HCT116 (cell line): ENCODE measurements at regions not wholly inside any gene's neighbourhood (a gene's known extent, or its start where the extent isn't known, plus 50 kb on each side); places are given as distances from the start of the nearest gene placed in this dataset.

Experiments used
- ATAC-seq: fragments of 200-7000 bp; cut with Tn5 transposase; 2 replicates; pipeline ENCODE4 v1.9.1; 2020; ENCODE audit warnings: mild to moderate bottlenecking, moderate library complexity
- BruUV-seq: library from RNA; stranded (reverse); fragments of 400-500 nt; replicated peaks from 2 replicates; lab custom pipeline; 2021; lab: Mats Ljungman, UMichigan
- CTCF ChIA-PET: fragments of 300-600 bp; sonication (Branson Sonifier 250); formaldehyde crosslinking; loops from one replicate; lab custom pipeline; 2021; ENCODE audit warnings: antibody characterized with exemption; lab: Charles Lee
- POLR2A ChIA-PET: fragments of 300-600, 350-600 bp; sonication (Branson Sonifier 250); formaldehyde crosslinking; loops from one replicate; lab custom pipeline; 2021; ENCODE audit warnings: antibody characterized with exemption; lab: Charles Lee
- RAD21 ChIA-PET, 2 experiments: fragments of 300-600 bp; sonication (Branson Sonifier 250); formaldehyde crosslinking; loops; one replicate each; lab custom pipeline; 2023; ENCODE audit warnings: low total read pairs in 2 of 2; ENCODE audit not compliant: uncharacterized antibody in 2 of 2, unreplicated experiment in 2 of 2, low non-redundant PET in 1 of 2; lab: Charles Lee
- DNase-seq: peaks from one replicate; pipeline ENCODE4 v3.0.0-alpha.2; 2010; ENCODE audit warnings: low read depth, low spot score
- H2AFZ ChIP-seq: fragments of 200-600 bp; shearing (Covaris generic), sonication (generic); 2 replicates; pipeline ENCODE4 v1.6.1; 2017; ENCODE audit warnings: low read depth, mixed run types, mixed read lengths, antibody characterized with exemption, low read length; ENCODE audit not compliant: poor library complexity, severe bottlenecking
- H3K27ac ChIP-seq: 2 replicates; pipeline ENCODE4 v1.5.1; 2012; ENCODE audit warnings: low read depth, low read length
- H3K27me3 ChIP-seq: fragments of 200-600 bp; sonication (generic); 2 replicates; pipeline ENCODE4 v1.6.1; 2016; ENCODE audit warnings: mixed run types, low read length, mixed read lengths; ENCODE audit not compliant: insufficient read depth
- H3K36me3 ChIP-seq, 2 experiments: fragments of 200-500 bp in 1 of 2; fragments of 200-600 bp in 1 of 2; sonication (Bioruptor generic) in 1 of 2; sonication (generic) in 1 of 2; 2 replicates each; pipeline versions ENCODE4 v1.5.1 to v1.6.1; 2014 to 2016; ENCODE audit warnings: low read length in 2 of 2, inconsistent platforms in 1 of 2, mixed read lengths in 1 of 2, mixed run types in 1 of 2; ENCODE audit not compliant: insufficient read depth in 2 of 2, control insufficient read depth in 1 of 2
- H3K4me1 ChIP-seq, 2 experiments: fragments of 200-600 bp in 1 of 2; sonication (generic) in 1 of 2; 2 replicates each; pipeline versions ENCODE4 v1.5.1 to v1.6.1; 2012 to 2017; ENCODE audit warnings: low read length in 2 of 2, inconsistent platforms in 1 of 2, mild to moderate bottlenecking in 1 of 2, mixed read lengths in 1 of 2, mixed run types in 1 of 2, moderate library complexity in 1 of 2; ENCODE audit not compliant: insufficient read depth in 2 of 2, control insufficient read depth in 1 of 2
- H3K4me2 ChIP-seq: fragments of 200-600 bp; sonication (generic); 2 replicates; pipeline ENCODE4 v1.6.1; 2017; ENCODE audit warnings: mixed run types, low read length, mixed read lengths
- H3K4me3 ChIP-seq, 2 experiments: fragments of 200-600 bp in 1 of 2; sonication (generic) in 1 of 2; replicated peaks in 1 of 2; 2 replicates each; pipeline ENCODE4 v1.5.1; 2011 to 2016; ENCODE audit warnings: low read length in 2 of 2, control low read depth in 1 of 2, low read depth in 1 of 2, mild to moderate bottlenecking in 1 of 2, mixed read lengths in 1 of 2, mixed run types in 1 of 2
- H3K79me2 ChIP-seq: fragments of 200-600 bp; sonication (generic); 2 replicates; pipeline ENCODE4 v1.6.1; 2017; ENCODE audit warnings: mild to moderate bottlenecking, mixed run types, low read length, moderate library complexity, mixed read lengths; ENCODE audit not compliant: insufficient read depth
- H3K9ac ChIP-seq: fragments of 200-600 bp; sonication (generic); 2 replicates; pipeline ENCODE4 v1.6.1; 2016; ENCODE audit warnings: low read length, mixed read lengths
- H3K9me2 ChIP-seq: fragments of 200-600 bp; sonication (generic), shearing (Covaris generic); 2 replicates; pipeline ENCODE4 v1.6.1; 2017; ENCODE audit warnings: mixed run types, mild to moderate bottlenecking, moderate library complexity; ENCODE audit not compliant: insufficient read depth
- H3K9me3 ChIP-seq, 2 experiments: fragments of 200-500 bp in 1 of 2; fragments of 200-600 bp in 1 of 2; sonication (Bioruptor generic) in 1 of 2; sonication (generic) in 1 of 2; 2 replicates each; pipeline ENCODE4 v1.6.1; 2014 to 2017; ENCODE audit warnings: low read length in 2 of 2, mixed read lengths in 2 of 2, inconsistent platforms in 1 of 2, low read depth in 1 of 2, mild to moderate bottlenecking in 1 of 2, mixed run types in 1 of 2, moderate library complexity in 1 of 2; ENCODE audit not compliant: control insufficient read depth in 1 of 2, insufficient read depth in 1 of 2
- H4K20me1 ChIP-seq: fragments of 200-600 bp; sonication (generic), shearing (Covaris generic); 2 replicates; pipeline ENCODE4 v1.6.1; 2017; ENCODE audit warnings: mixed run types, mild to moderate bottlenecking, moderate library complexity; ENCODE audit not compliant: insufficient read depth
- ATF3 ChIP-seq: IDR thresholded peaks from 2 replicates; pipeline ENCODE4 v1.6.1; 2012
- EZH2phosphoT487 ChIP-seq: fragments of 200-600 bp; IDR thresholded peaks from 2 replicates; pipeline ENCODE4 v1.6.1; 2018; ENCODE audit warnings: antibody characterized with exemption, borderline replicate concordance
- FOSL1 ChIP-seq: IDR thresholded peaks from 2 replicates; pipeline ENCODE4 v1.6.1; 2012; ENCODE audit warnings: low read depth
- JUND ChIP-seq: IDR thresholded peaks from 2 replicates; pipeline ENCODE4 v1.6.1; 2012
- POLR2AphosphoS5 ChIP-seq: IDR thresholded peaks from 2 replicates; pipeline ENCODE4 v1.6.1; 2011; ENCODE audit warnings: mild to moderate bottlenecking, low read depth, low read length, moderate library complexity
- RAD21 ChIP-seq: IDR thresholded peaks from 2 replicates; pipeline ENCODE4 v1.6.1; 2012; ENCODE audit warnings: low read depth, mild to moderate bottlenecking
- SIN3A ChIP-seq: IDR thresholded peaks from 2 replicates; pipeline ENCODE4 v1.6.1; 2012; ENCODE audit warnings: low read depth
- TCF7L2 ChIP-seq: IDR thresholded peaks from 2 replicates; pipeline ENCODE4 v1.7.0; 2011; ENCODE audit warnings: borderline replicate concordance, inconsistent platforms; ENCODE audit not compliant: insufficient read depth, insufficient read length; ENCODE audit errors: extremely low read depth
- ZFX ChIP-seq: fragments of 450-650 bp; IDR thresholded peaks from 2 replicates; pipeline ENCODE4 v1.6.1; 2017
- intact Hi-C: fragments of 100-400 bp; cut with micrococcal nuclease; formaldehyde crosslinking; loops from 2 replicates; pipeline ENCODE4 v1.10.0; 2022
- TF ChIP-seq, protein P1 (sequence below): IDR thresholded peaks from 2 replicates; pipeline ENCODE4 v1.6.1; 2012
- TF ChIP-seq, protein P2 (sequence below): IDR thresholded peaks from 2 replicates; pipeline ENCODE4 v1.6.1; 2011; ENCODE audit warnings: mild to moderate bottlenecking, low read length, moderate library complexity; ENCODE audit not compliant: insufficient replicate concordance; ENCODE audit errors: extremely low read depth
- TF ChIP-seq, protein P3 (sequence below): IDR thresholded peaks from 2 replicates; pipeline ENCODE4 v1.6.1; 2012; ENCODE audit warnings: low read depth

- Histone ChIP-seq H3K9me3 (no peaks in the 10 kb centered on the region), H3K36me3 (no peaks in the 10 kb centered on the region), H3K9me2 (no peaks in the 10 kb centered on the region)
- RAD21 ChIA-PET, result no interaction called here
- DNase-seq, result no peak
- intact Hi-C loops, result no loop called here
- TF ChIP-seq RAD21 (no peak), EZH2phosphoT487 (no peak), SIN3A (no peak), ZFX (no peak), TCF7L2 (no peak), POLR2AphosphoS5 (no peak), FOSL1 (no peak), ATF3 (no peak), JUND (no peak)
- TF ChIP-seq, protein P1, sequence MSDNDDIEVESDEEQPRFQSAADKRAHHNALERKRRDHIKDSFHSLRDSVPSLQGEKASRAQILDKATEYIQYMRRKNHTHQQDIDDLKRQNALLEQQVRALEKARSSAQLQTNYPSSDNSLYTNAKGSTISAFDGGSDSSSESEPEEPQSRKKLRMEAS, result no peak
- TF ChIP-seq, protein P2, sequence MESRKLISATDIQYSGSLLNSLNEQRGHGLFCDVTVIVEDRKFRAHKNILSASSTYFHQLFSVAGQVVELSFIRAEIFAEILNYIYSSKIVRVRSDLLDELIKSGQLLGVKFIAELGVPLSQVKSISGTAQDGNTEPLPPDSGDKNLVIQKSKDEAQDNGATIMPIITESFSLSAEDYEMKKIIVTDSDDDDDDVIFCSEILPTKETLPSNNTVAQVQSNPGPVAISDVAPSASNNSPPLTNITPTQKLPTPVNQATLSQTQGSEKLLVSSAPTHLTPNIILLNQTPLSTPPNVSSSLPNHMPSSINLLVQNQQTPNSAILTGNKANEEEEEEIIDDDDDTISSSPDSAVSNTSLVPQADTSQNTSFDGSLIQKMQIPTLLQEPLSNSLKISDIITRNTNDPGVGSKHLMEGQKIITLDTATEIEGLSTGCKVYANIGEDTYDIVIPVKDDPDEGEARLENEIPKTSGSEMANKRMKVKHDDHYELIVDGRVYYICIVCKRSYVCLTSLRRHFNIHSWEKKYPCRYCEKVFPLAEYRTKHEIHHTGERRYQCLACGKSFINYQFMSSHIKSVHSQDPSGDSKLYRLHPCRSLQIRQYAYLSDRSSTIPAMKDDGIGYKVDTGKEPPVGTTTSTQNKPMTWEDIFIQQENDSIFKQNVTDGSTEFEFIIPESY, result no peak
- TF ChIP-seq, protein P3, sequence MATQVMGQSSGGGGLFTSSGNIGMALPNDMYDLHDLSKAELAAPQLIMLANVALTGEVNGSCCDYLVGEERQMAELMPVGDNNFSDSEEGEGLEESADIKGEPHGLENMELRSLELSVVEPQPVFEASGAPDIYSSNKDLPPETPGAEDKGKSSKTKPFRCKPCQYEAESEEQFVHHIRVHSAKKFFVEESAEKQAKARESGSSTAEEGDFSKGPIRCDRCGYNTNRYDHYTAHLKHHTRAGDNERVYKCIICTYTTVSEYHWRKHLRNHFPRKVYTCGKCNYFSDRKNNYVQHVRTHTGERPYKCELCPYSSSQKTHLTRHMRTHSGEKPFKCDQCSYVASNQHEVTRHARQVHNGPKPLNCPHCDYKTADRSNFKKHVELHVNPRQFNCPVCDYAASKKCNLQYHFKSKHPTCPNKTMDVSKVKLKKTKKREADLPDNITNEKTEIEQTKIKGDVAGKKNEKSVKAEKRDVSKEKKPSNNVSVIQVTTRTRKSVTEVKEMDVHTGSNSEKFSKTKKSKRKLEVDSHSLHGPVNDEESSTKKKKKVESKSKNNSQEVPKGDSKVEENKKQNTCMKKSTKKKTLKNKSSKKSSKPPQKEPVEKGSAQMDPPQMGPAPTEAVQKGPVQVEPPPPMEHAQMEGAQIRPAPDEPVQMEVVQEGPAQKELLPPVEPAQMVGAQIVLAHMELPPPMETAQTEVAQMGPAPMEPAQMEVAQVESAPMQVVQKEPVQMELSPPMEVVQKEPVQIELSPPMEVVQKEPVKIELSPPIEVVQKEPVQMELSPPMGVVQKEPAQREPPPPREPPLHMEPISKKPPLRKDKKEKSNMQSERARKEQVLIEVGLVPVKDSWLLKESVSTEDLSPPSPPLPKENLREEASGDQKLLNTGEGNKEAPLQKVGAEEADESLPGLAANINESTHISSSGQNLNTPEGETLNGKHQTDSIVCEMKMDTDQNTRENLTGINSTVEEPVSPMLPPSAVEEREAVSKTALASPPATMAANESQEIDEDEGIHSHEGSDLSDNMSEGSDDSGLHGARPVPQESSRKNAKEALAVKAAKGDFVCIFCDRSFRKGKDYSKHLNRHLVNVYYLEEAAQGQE, result no peak
- TF ChIP-seq, all 23 proteins: peak for 0
- BruUV-seq, result no TSS peak
- Histone ChIP-seq H3K4me2 (no peak overlapping the region), H3K4me3 (no peak overlapping the region), H3K4me1 (no peaks in the 10 kb centered on the region), H3K79me2 (no peaks in the 10 kb centered on the region), H2AFZ (no peak overlapping the region), H3K9ac (no peak overlapping the region), H3K27ac (no peak overlapping the region), H4K20me1 (no peaks in the 10 kb centered on the region), H3K27me3 (no peaks in the 10 kb centered on the region)
- CTCF ChIA-PET, result no interaction called here
- POLR2A ChIA-PET, result no interaction called here
- ATAC-seq, result no peak
Observed at GRCh38 chr3:104788807-104789206, 577.9 kb upstream of the ALCAM start.
